Ectodermal cell (in vitro differentiated cells): ENCODE measurements at regions not wholly inside any gene's neighbourhood (a gene's known extent, or its start where the extent isn't known, plus 50 kb on each side); places are given as distances from the start of the nearest gene placed in this dataset.
"Not testable (repeated sequence)": the region's sequence is repeated elsewhere in the genome, so short reads cannot be mapped to it uniquely, and the experiment has no call there.

Source experiments
- H3K27ac ChIP-seq: 2 replicates; pipeline ENCODE4 v1.7.0; 2013; ENCODE audit warnings: mild to moderate bottlenecking, low read depth, low read length; ENCODE audit not compliant: insufficient read depth, poor library complexity, severe bottlenecking
- H3K27me3 ChIP-seq: 2 replicates; pipeline ENCODE4 v1.7.0; 2013; ENCODE audit warnings: mild to moderate bottlenecking, low read length; ENCODE audit not compliant: insufficient read depth, control insufficient read depth, poor library complexity, severe bottlenecking
- H3K36me3 ChIP-seq: one replicate; pipeline ENCODE4 v1.7.0; 2013; ENCODE audit warnings: low read length; ENCODE audit not compliant: control insufficient read depth, insufficient read depth
- H3K4me1 ChIP-seq: one replicate; pipeline ENCODE4 v1.7.0; 2013; ENCODE audit warnings: low read length; ENCODE audit not compliant: control insufficient read depth, insufficient read depth
- H3K4me3 ChIP-seq: 2 replicates; pipeline ENCODE4 v1.7.0; 2013; ENCODE audit warnings: low read depth, low read length, control low read depth; ENCODE audit not compliant: insufficient read depth
- H3K9me3 ChIP-seq: 2 replicates; pipeline ENCODE4 v1.7.0; 2013; ENCODE audit warnings: mild to moderate bottlenecking, low read length, moderate library complexity; ENCODE audit not compliant: control insufficient read depth
- WGBS, 2 experiments: methylation state at CpG; one replicate each; pipeline ENCODE4 v1.1.7; 2013; ENCODE audit warnings: missing lambda C conversion rate in 2 of 2; 5-methylcytosine and 5-hydroxymethylcytosine counted together

- Histone ChIP-seq H3K27ac (no peak overlapping the region), H3K4me1 (no peaks in the 10 kb centered on the region), H3K36me3 (no peaks in the 10 kb centered on the region), H3K4me3 (no peak overlapping the region), H3K27me3 (no peaks in the 10 kb centered on the region), H3K9me3 (no peaks in the 10 kb centered on the region)
- 29 to 33% methylated on average over 2 of the region's 2 CpGs for WGBS, 2 experiments
Measured at GRCh38 chr4:188400451-188400850, 261.2 kb downstream of the TRIML1 start.

GRCh38 chr4:188403272-188403671, 264.0 kb downstream of the TRIML1 start:
- H3K36me3 ChIP-seq: no peaks in the 10 kb centered on the region
- no peaks in the 10 kb centered on the region for H3K27me3 ChIP-seq
- no peak overlapping the region for H3K4me3 ChIP-seq
- H3K4me1 ChIP-seq: no peaks in the 10 kb centered on the region
- no peaks in the 10 kb centered on the region for H3K9me3 ChIP-seq
- H3K27ac ChIP-seq: no peak overlapping the region
- WGBS, 2 experiments: 89% methylated on average over 6 of the region's 6 CpGs

- H3K4me1 ChIP-seq, H3K36me3 ChIP-seq, H3K27ac ChIP-seq, H3K4me3 ChIP-seq, H3K9me3 ChIP-seq, H3K27me3 ChIP-seq: not testable (repeated sequence)
- WGBS, 2 experiments: 96 to 97% methylated on average over 10 to 11 of the region's 14 CpGs
Measured at GRCh38 chr4:188405071-188405835, 266.0 kb downstream of the TRIML1 start.

- H3K9me3 ChIP-seq: no peaks in the 10 kb centered on the region
- no peaks in the 10 kb centered on the region for H3K36me3 ChIP-seq
- no peak overlapping the region for H3K27ac ChIP-seq
- H3K4me3 ChIP-seq: no peak overlapping the region
- no peaks in the 10 kb centered on the region for H3K4me1 ChIP-seq
- H3K27me3 ChIP-seq: no peaks in the 10 kb centered on the region
- 89 to 94% methylated on average over 9 of the region's 9 CpGs for WGBS, 2 experiments
Measured at GRCh38 chr4:188408244-188409030, 269.2 kb downstream of the TRIML1 start.

- no peak overlapping the region for H3K27ac ChIP-seq
- no peak overlapping the region for H3K4me3 ChIP-seq
- no peaks in the 10 kb centered on the region for H3K9me3 ChIP-seq
- no peaks in the 10 kb centered on the region for H3K36me3 ChIP-seq
- no peaks in the 10 kb centered on the region for H3K4me1 ChIP-seq
- no peaks in the 10 kb centered on the region for H3K27me3 ChIP-seq
- WGBS, 2 experiments: 94 to 96% methylated on average over 6 of the region's 6 CpGs
Measured at GRCh38 chr4:188409851-188410250, 270.6 kb downstream of the TRIML1 start.

GRCh38 chr4:188411805-188412204, 272.6 kb downstream of the TRIML1 start:
- H3K27ac ChIP-seq: no peak overlapping the region
- H3K4me3 ChIP-seq: no peak overlapping the region
- no peaks in the 10 kb centered on the region for H3K4me1 ChIP-seq
- no peaks in the 10 kb centered on the region for H3K27me3 ChIP-seq
- H3K36me3 ChIP-seq: no peaks in the 10 kb centered on the region
- WGBS, 2 experiments: 96 to 97% methylated on average over 25 of the region's 25 CpGs
- no peaks in the 10 kb centered on the region for H3K9me3 ChIP-seq

- no peaks in the 10 kb centered on the region for H3K9me3 ChIP-seq
- 91 to 93% methylated on average over 12 of the region's 13 CpGs for WGBS, 2 experiments
- H3K4me1 ChIP-seq: no peaks in the 10 kb centered on the region
- H3K36me3 ChIP-seq: no peaks in the 10 kb centered on the region
- no peak overlapping the region for H3K27ac ChIP-seq
- no peak overlapping the region for H3K4me3 ChIP-seq
- H3K27me3 ChIP-seq: no peaks in the 10 kb centered on the region
Measured at GRCh38 chr4:188412499-188412898, 273.3 kb downstream of the TRIML1 start.

GRCh38 chr4:188414441-188414840, 275.2 kb downstream of the TRIML1 start:
- no peak overlapping the region for H3K27ac ChIP-seq
- H3K36me3 ChIP-seq: no peaks in the 10 kb centered on the region
- no peaks in the 10 kb centered on the region for H3K27me3 ChIP-seq
- H3K4me1 ChIP-seq: no peaks in the 10 kb centered on the region
- H3K4me3 ChIP-seq: no peak overlapping the region
- H3K9me3 ChIP-seq: no peaks in the 10 kb centered on the region
- 93 to 94% methylated on average over 10 of the region's 10 CpGs for WGBS, 2 experiments

- Histone ChIP-seq H3K27me3 (no peaks in the 10 kb centered on the region), H3K4me3 (no peak overlapping the region), H3K36me3 (no peaks in the 10 kb centered on the region), H3K4me1 (no peaks in the 10 kb centered on the region), H3K9me3 (no peaks in the 10 kb centered on the region), H3K27ac (no peak overlapping the region)
- 64 to 66% methylated on average over 3 of the region's 3 CpGs for WGBS, 2 experiments
Measured at GRCh38 chr4:188417181-188417580, 277.9 kb downstream of the TRIML1 start.

GRCh38 chr4:188423039-188423438, 283.8 kb downstream of the TRIML1 start:
- no peaks in the 10 kb centered on the region for H3K36me3 ChIP-seq
- no peak overlapping the region for H3K27ac ChIP-seq
- H3K9me3 ChIP-seq: no peaks in the 10 kb centered on the region
- no peak overlapping the region for H3K4me3 ChIP-seq
- H3K27me3 ChIP-seq: no peaks in the 10 kb centered on the region
- WGBS, 2 experiments: 98% methylated on average over 4 of the region's 4 CpGs
- peaks cover 1% of the 10 kb centered on the region for H3K4me1 ChIP-seq
